ENCODE measurements at regions not wholly inside any gene's neighbourhood (a gene's known extent, or its start where the extent isn't known, plus 50 kb on each side); places are given as distances from the start of the nearest gene placed in this dataset.

- H3K4me1 ChIP-seq (replicated peaks), result no peaks in the 10 kb centered on the region
- WGBS, result 55% methylated on average over 2 of the region's 2 CpGs
Measured at GRCh38 chr13:91101381-91101780, 246.1 kb upstream of the MIR17HG start.

DNA sequence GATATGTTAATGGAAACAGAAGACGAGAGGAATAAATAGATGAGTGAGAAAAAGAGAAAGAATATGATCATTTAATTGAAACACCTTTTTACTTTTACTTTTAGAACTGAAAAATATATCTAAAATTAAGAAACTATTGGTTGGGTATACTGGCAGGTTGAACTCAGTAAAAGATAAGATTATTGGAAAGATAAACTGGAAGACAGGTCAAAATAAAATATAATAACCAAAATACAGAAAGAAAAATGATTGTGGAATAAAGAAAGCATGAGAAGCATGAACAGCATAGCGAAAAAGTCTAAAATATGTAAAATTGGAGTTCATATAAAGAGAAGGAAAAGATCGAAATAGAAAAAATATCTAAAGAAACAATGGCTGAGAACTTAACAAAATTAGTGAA is 242.2 kb upstream of the MIR17HG start:
- H3K36me3 ChIP-seq, result no peaks in the 10 kb centered on the region
- intact Hi-C loops (cut with DNase I), result no loop called here
- H3K27me3 ChIP-seq (replicated peaks; ENCODE audit: insufficient read depth), result no peaks in the 10 kb centered on the region
- no peaks in the 10 kb centered on the region for H3K4me1 ChIP-seq (replicated peaks)
- TF ChIP-seq, protein P1, sequence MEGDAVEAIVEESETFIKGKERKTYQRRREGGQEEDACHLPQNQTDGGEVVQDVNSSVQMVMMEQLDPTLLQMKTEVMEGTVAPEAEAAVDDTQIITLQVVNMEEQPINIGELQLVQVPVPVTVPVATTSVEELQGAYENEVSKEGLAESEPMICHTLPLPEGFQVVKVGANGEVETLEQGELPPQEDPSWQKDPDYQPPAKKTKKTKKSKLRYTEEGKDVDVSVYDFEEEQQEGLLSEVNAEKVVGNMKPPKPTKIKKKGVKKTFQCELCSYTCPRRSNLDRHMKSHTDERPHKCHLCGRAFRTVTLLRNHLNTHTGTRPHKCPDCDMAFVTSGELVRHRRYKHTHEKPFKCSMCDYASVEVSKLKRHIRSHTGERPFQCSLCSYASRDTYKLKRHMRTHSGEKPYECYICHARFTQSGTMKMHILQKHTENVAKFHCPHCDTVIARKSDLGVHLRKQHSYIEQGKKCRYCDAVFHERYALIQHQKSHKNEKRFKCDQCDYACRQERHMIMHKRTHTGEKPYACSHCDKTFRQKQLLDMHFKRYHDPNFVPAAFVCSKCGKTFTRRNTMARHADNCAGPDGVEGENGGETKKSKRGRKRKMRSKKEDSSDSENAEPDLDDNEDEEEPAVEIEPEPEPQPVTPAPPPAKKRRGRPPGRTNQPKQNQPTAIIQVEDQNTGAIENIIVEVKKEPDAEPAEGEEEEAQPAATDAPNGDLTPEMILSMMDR (IDR thresholded peaks at IDR 0.05), result no peak
- TF ChIP-seq POLR2A (IDR thresholded peaks at IDR 0.05), result no peak
- TF ChIP-seq POLR2AphosphoS5 (IDR thresholded peaks at IDR 0.05), result no peak
- DNase-seq (ENCODE audit: low spot score), result no peak
- 92% methylated on average over 3 of the region's 3 CpGs for WGBS
- no peak overlapping the region for H3K4me3 ChIP-seq
- no peaks in the 10 kb centered on the region for H3K9me3 ChIP-seq
- no peak overlapping the region for H3K27ac ChIP-seq

More at GRCh38 chr13:91101381-91101780, 246.1 kb upstream of the MIR17HG start:
- intact Hi-C loops (cut with DNase I), result no loop called here
- no peak for TF ChIP-seq POLR2A (IDR thresholded peaks at IDR 0.05)
- TF ChIP-seq, protein P1 (IDR thresholded peaks at IDR 0.05), result no peak
- TF ChIP-seq POLR2AphosphoS5 (IDR thresholded peaks at IDR 0.05), result no peak
- Histone ChIP-seq H3K27me3 (replicated peaks; ENCODE audit: insufficient read depth) (no peaks in the 10 kb centered on the region), H3K4me3 (no peak overlapping the region), H3K36me3 (no peaks in the 10 kb centered on the region), H3K27ac (no peak overlapping the region), H3K9me3 (no peaks in the 10 kb centered on the region)
- no peak for DNase-seq (ENCODE audit: low spot score)

GRCh38 chr13:91106565-91106964 is 240.9 kb upstream of the MIR17HG start:
- no peaks in the 10 kb centered on the region for H3K36me3 ChIP-seq
- no peak for TF ChIP-seq POLR2A (IDR thresholded peaks at IDR 0.05)
- TF ChIP-seq, protein P1 (IDR thresholded peaks at IDR 0.05), result no peak
- no peak for TF ChIP-seq POLR2AphosphoS5 (IDR thresholded peaks at IDR 0.05)
- H3K27me3 ChIP-seq (replicated peaks; ENCODE audit: insufficient read depth), result no peaks in the 10 kb centered on the region
- H3K4me1 ChIP-seq (replicated peaks), result no peaks in the 10 kb centered on the region
- WGBS, result 92% methylated on average over 2 of the region's 2 CpGs
- no peaks in the 10 kb centered on the region for H3K9me3 ChIP-seq
- H3K27ac ChIP-seq, result no peak overlapping the region
- no peak overlapping the region for H3K4me3 ChIP-seq
- no peak for DNase-seq (ENCODE audit: low spot score)
- intact Hi-C loops (cut with DNase I), result no loop called here

DNA sequence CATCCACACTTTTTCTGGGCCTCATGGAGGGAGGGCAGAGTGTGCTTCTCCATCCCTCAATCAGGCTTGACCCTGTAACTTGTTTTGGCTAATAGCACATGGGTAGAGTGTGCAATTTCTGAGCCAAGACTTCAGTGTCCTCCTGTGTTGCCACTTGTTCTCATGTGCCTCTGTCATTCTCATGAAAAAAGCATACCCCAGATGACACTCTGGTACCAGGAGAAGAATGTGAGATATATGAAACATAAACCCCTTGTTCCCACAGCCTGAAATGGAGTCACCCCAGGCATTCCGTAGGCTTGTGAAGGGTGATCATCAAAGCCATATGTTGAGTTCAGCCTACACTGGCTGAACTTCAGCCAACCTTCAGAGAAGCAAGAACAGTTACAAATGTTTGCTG is 239.2 kb upstream of the MIR17HG start:
- no peaks in the 10 kb centered on the region for H3K36me3 ChIP-seq
- DNase-seq (ENCODE audit: low spot score), result no peak
- no peak overlapping the region for H3K27ac ChIP-seq
- no peaks in the 10 kb centered on the region for H3K27me3 ChIP-seq (replicated peaks; ENCODE audit: insufficient read depth)
- no peak overlapping the region for H3K4me3 ChIP-seq
- intact Hi-C loops (cut with DNase I), result no loop called here
- WGBS, result 86% methylated on average over 1 of the region's 1 CpG
- no peak for TF ChIP-seq POLR2A (IDR thresholded peaks at IDR 0.05)
- TF ChIP-seq, protein P1 (IDR thresholded peaks at IDR 0.05), result no peak
- TF ChIP-seq POLR2AphosphoS5 (IDR thresholded peaks at IDR 0.05), result no peak
- no peaks in the 10 kb centered on the region for H3K9me3 ChIP-seq
- H3K4me1 ChIP-seq (replicated peaks), result no peaks in the 10 kb centered on the region

- H3K27me3 ChIP-seq (replicated peaks; ENCODE audit: insufficient read depth), result no peaks in the 10 kb centered on the region
- intact Hi-C loops (cut with DNase I), result no loop called here
- 37% methylated on average over 6 of the region's 6 CpGs for WGBS
- no peaks in the 10 kb centered on the region for H3K9me3 ChIP-seq
- no peaks in the 10 kb centered on the region for H3K36me3 ChIP-seq
- no peak for DNase-seq (ENCODE audit: low spot score)
- no peaks in the 10 kb centered on the region for H3K4me1 ChIP-seq (replicated peaks)
- TF ChIP-seq POLR2A (IDR thresholded peaks at IDR 0.05), result no peak
- TF ChIP-seq, protein P1 (IDR thresholded peaks at IDR 0.05), result no peak
- no peak for TF ChIP-seq POLR2AphosphoS5 (IDR thresholded peaks at IDR 0.05)
- H3K27ac ChIP-seq, result no peak overlapping the region
- no peak overlapping the region for H3K4me3 ChIP-seq
Measured at GRCh38 chr13:91111476-91112200, 235.8 kb upstream of the MIR17HG start.

All from prostate gland (tissue), 2 donors.